ENCODE measurements at regions not wholly inside any gene's neighbourhood (a gene's known extent, or its start where the extent isn't known, plus 50 kb on each side); places are given as distances from the start of the nearest gene placed in this dataset.
A peak's percentile ranks its signal among the peaks of the same experiment; 100 is the strongest.

GRCh38 chr21:17690078-17690494, 77.4 kb upstream of the BTG3 start (continued):
- no peak for TF ChIP-seq CREB3L1 (IDR thresholded peaks at IDR 0.05; ENCODE audit: borderline replicate concordance, low read depth)
- TF ChIP-seq ILF3 (IDR thresholded peaks at IDR 0.05; ENCODE audit: borderline replicate concordance): no peak
- no peak for TF ChIP-seq ZNF316 (IDR thresholded peaks at IDR 0.05)
- no peak for TF ChIP-seq ATF6 (CRISPR knock-in tag; IDR thresholded peaks at IDR 0.05)
- no peak for TF ChIP-seq CBFB (CRISPR knock-in tag; IDR thresholded peaks at IDR 0.05)
- no peak for TF ChIP-seq FOXA3 (CRISPR knock-in tag; conservative IDR thresholded peaks at IDR 0.05 in 1 of 2, IDR thresholded peaks at IDR 0.05 in 1 of 2)
- TF ChIP-seq CUX1 (CRISPR knock-in tag; IDR thresholded peaks at IDR 0.05): peak; percentile 53; the same call in 1 of the 2 replicates
- peak; percentile 97 for TF ChIP-seq ZNF592 (IDR thresholded peaks at IDR 0.05)
- TF ChIP-seq E2F6 (IDR thresholded peaks at IDR 0.05; ENCODE audit: borderline replicate concordance in 1 of 2, extremely low read depth in 1 of 2, insufficient read depth in 1 of 2, insufficient read length in 1 of 2, low read depth in 1 of 2, low read length in 1 of 2, poor library complexity in 1 of 2, severe bottlenecking in 1 of 2): no peak
- TF ChIP-seq TBP (optimal IDR thresholded peaks at IDR 0.05; ENCODE audit: low read depth, low read length): no peak
- no peak for TF ChIP-seq POLR2G (IDR thresholded peaks at IDR 0.05; ENCODE audit: low read depth, low read length)
